ENCODE measurements at regions not wholly inside any gene's neighbourhood (a gene's known extent, or its start where the extent isn't known, plus 50 kb on each side); places are given as distances from the start of the nearest gene placed in this dataset.
A peak's percentile ranks its signal among the peaks of the same experiment; 100 is the strongest.

- Mint-ChIP-seq H3K4me3 (no peak overlapping the region), H3K27me3 (ENCODE audit: low read depth) (no peaks in the 10 kb centered on the region), H3K27ac (no peak overlapping the region), H3K36me3 (no peaks in the 10 kb centered on the region), H3K4me1 (peaks cover 37% of the 10 kb centered on the region), H3K9me3 (no peaks in the 10 kb centered on the region)
- TF ChIP-seq CTCF (IDR thresholded peaks at IDR 0.05; ENCODE audit: unreplicated experiment): no peak
- no peak for DNase-seq (ENCODE audit: low spot score in 2 of 2, unreplicated experiment in 2 of 2)
These were observed 99.2 kb upstream of the CASZ1 start for GRCh38 chr1:10895621-10896020.

GRCh38 chr1:10896673-10897072 lies 100.2 kb upstream of the CASZ1 start:
- no peak for DNase-seq (ENCODE audit: low spot score in 2 of 2, unreplicated experiment in 2 of 2)

DNA sequence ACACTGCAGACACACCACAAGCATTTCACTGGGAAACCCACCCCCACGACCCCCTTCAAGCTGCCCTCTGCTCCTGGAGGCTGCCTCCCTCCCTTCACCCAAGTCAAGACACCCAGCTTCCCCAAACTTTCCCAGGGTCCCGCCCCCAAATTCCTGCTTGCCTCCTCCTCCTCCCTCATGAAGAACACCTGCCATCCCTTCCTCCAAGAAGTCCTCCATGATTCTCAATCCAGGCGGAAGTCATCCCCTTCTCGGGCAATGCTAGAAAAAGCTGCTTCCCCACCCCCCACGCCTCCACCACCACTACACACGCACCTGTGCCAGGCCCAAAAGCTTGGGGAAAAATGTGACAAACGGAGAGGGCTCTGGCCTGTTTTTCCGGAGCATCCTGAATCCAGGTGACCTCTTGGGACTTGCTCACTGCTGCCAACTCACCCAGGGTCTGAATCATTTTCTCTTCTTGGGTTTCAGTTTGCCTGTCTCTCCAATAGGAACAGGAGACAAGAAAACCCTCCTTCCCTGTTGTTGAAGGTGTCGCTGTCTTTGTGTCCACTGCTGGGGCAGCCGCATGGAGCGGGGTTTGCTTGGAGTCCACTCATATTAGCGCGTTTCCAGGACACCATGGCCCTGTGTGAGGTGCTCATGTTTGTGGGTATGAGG lies 101.0 kb upstream of the CASZ1 start:
- Mint-ChIP-seq H3K4me1 (peaks cover 35% of the 10 kb centered on the region), H3K9me3 (no peaks in the 10 kb centered on the region), H3K27ac (no peak overlapping the region), H3K4me3 (no peak overlapping the region), H3K36me3 (no peaks in the 10 kb centered on the region), H3K27me3 (ENCODE audit: low read depth) (no peaks in the 10 kb centered on the region)
- DNase-seq (ENCODE audit: low spot score in 2 of 2, unreplicated experiment in 2 of 2): no peak
- TF ChIP-seq CTCF (IDR thresholded peaks at IDR 0.05; ENCODE audit: unreplicated experiment): no peak

More at GRCh38 chr1:10896673-10897072, 100.2 kb upstream of the CASZ1 start:
- Mint-ChIP-seq H3K36me3 (no peaks in the 10 kb centered on the region), H3K4me1 (peaks cover 34% of the 10 kb centered on the region), H3K27me3 (ENCODE audit: low read depth) (no peaks in the 10 kb centered on the region), H3K27ac (no peak overlapping the region), H3K4me3 (no peak overlapping the region), H3K9me3 (no peaks in the 10 kb centered on the region)
- no peak for TF ChIP-seq CTCF (IDR thresholded peaks at IDR 0.05; ENCODE audit: unreplicated experiment)

GRCh38 chr1:10897981-10898728 lies 101.7 kb upstream of the CASZ1 start:
- no peaks in the 10 kb centered on the region for H3K27me3 Mint-ChIP-seq (ENCODE audit: low read depth)
- no peak for DNase-seq (ENCODE audit: low spot score in 2 of 2, unreplicated experiment in 2 of 2)
- no peaks in the 10 kb centered on the region for H3K9me3 Mint-ChIP-seq
- H3K27ac Mint-ChIP-seq: peak overlapping the region; percentile 43
- no peaks in the 10 kb centered on the region for H3K36me3 Mint-ChIP-seq
- no peak overlapping the region for H3K4me3 Mint-ChIP-seq
- peaks cover 35% of the 10 kb centered on the region for H3K4me1 Mint-ChIP-seq
- no peak for TF ChIP-seq CTCF (IDR thresholded peaks at IDR 0.05; ENCODE audit: unreplicated experiment)

DNA sequence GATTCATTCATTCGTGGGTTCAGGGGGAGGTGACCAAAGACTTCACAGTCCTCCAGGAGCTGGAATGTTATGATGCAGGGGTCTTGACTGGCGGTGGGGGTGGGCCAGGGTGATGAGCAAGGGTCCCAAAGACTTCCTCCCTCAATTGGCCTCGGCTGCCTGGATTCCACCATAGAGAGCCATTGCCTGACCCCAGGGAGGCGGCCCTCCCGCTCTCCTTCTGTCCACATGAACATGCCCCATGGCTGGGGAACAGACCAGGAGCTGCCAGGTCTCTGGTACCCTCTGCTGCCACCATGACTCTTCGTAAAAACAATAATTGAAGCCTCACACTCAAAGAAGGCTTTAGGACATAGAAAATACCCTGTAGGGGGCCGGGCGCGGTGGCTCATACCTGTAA lies 102.5 kb upstream of the CASZ1 start:
- no peak for TF ChIP-seq CTCF (IDR thresholded peaks at IDR 0.05; ENCODE audit: unreplicated experiment)

More for the DNA sequence above, 102.5 kb upstream of the CASZ1 start:
- Mint-ChIP-seq H3K9me3 (no peaks in the 10 kb centered on the region), H3K36me3 (no peaks in the 10 kb centered on the region), H3K4me1 (peaks cover 35% of the 10 kb centered on the region), H3K4me3 (no peak overlapping the region), H3K27me3 (ENCODE audit: low read depth) (no peaks in the 10 kb centered on the region), H3K27ac (no peak overlapping the region)
- DNase-seq (ENCODE audit: low spot score in 2 of 2, unreplicated experiment in 2 of 2): no peak

Measured in mesothelial cell of epicardium (in vitro differentiated cells).